Activated T-helper 2 cell treated with anti-CD3 and anti-CD28 coated beads, Interferon-gamma antibody, Interleukin-2, Interleukin-4, amounts not matched to agents 10 μg/mL and 5 μg/mL and 100 μg/mL, durations not matched to agents 14 hours and 24 hours and 36 hours (primary cell): ENCODE measurements at regions not wholly inside any gene's neighbourhood (a gene's known extent, or its start where the extent isn't known, plus 50 kb on each side); places are given as distances from the start of the nearest gene placed in this dataset.
A peak's percentile ranks its signal among the peaks of the same experiment; 100 is the strongest.

Experiments used
- DNase-seq: peaks from one replicate; pipeline ENCODE4 v3.0.0; 2021; ENCODE audit warnings: low spot score
- H3K27ac Mint-ChIP-seq: one replicate; pipeline ENCODE4 v1.8.0; 2021; ENCODE audit warnings: mixed read lengths
- H3K27me3 Mint-ChIP-seq: one replicate; pipeline ENCODE4 v1.8.0; 2021; ENCODE audit warnings: low read depth, mixed read lengths
- H3K36me3 Mint-ChIP-seq: one replicate; pipeline ENCODE4 v1.8.0; 2021; ENCODE audit warnings: low read depth, mixed read lengths
- H3K4me1 Mint-ChIP-seq: one replicate; pipeline ENCODE4 v1.8.0; 2021; ENCODE audit warnings: low read depth, mixed read lengths
- H3K4me3 Mint-ChIP-seq: one replicate; pipeline ENCODE4 v1.8.0; 2021; ENCODE audit warnings: low read depth, mild to moderate bottlenecking, moderate library complexity, mixed read lengths
- H3K9me3 Mint-ChIP-seq: one replicate; pipeline ENCODE4 v1.8.0; 2021; ENCODE audit warnings: mixed read lengths
- intact Hi-C: fragments of 100-400 bp; cut with micrococcal nuclease; formaldehyde crosslinking; loops from one replicate; pipeline ENCODE4 v1.15.1; 2023

DNA sequence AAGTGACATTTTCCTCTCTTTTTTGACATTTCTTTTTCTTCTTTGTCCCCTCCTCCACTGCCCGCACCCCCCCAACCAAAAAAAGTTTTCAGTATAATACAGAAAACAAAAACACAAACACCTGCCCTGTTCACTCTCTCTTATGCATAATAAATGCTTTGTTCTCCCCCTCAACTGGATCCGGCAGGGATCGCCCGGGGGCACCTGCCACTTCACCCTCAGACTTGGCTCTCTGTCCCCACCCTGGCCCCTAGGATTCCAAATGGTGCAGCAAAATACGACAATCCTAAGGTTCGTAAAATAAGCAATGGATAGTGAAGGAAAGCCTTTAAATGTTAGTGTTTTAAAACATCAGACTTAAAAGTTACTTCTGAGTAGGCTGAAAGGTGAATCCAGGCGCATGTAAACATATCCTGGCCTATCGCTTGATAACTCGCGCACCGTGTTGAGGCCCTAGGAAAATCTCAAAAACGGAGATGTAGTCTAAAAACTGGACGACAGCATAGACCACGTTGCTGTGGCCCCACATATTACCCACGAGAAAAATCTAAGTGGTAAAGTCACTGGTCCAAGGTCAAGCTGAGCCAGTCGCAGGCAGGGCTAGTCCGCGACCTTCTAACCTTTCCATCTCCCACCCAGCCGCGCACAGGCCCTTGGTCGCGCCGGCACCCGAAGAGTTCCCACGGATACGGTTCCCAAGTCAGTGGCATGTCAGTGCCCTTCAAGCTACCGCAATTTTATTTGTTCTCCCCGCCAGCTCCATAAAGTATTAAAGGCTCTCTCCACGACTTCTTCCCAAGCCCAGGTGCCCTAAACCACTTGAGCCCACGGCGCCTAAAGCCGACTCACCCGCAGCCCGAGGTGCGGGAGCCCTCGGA lies 130.8 kb downstream of the OGFRL1 start:
- DNase-seq: no peak
- Mint-ChIP-seq H3K4me1 (no peaks in the 10 kb centered on the region), H3K27ac (no peak overlapping the region), H3K27me3 (peaks cover 57% of the 10 kb centered on the region), H3K36me3 (no peaks in the 10 kb centered on the region), H3K4me3 (peak overlapping the region; percentile 48), H3K9me3 (no peaks in the 10 kb centered on the region)
- intact Hi-C loops: no loop called here

GRCh38 chr6:71420095-71420692 lies 131.6 kb downstream of the OGFRL1 start:
- intact Hi-C loops: no loop called here
- no peaks in the 10 kb centered on the region for H3K36me3 Mint-ChIP-seq
- no peak overlapping the region for H3K4me3 Mint-ChIP-seq
- no peaks in the 10 kb centered on the region for H3K9me3 Mint-ChIP-seq
- DNase-seq: no peak
- peaks cover 54% of the 10 kb centered on the region for H3K27me3 Mint-ChIP-seq
- no peak overlapping the region for H3K27ac Mint-ChIP-seq
- no peaks in the 10 kb centered on the region for H3K4me1 Mint-ChIP-seq

DNA sequence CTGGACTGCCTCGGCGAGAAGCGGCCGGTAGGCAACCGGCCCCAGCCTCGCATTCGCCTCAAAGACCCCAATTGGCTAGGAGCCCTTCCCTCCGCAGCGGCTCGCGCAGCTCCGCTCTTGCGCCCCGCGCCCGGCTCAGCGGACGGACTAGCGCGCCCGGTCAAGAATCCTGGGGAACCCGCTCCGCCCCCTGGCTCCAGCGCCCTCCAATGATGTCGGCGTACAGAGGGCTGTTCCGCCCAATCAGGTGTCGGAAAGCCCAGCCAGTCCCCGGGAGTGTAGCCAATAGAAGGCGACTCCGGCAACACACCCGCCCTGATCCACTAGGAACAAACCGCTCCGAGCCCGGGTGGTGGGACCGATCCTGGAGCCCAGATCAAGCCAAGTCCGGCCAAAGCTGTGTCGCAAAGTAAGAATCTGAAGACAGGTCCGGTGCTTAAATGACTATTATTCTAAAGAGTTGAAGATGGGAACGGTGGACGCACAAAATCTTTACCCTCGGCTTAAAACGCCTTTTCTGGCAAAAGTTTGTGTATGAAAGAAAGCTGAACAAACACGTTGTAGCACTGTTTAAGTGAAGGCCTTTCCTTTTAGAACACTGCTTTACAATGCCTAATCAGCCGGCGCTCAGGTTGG lies 132.2 kb downstream of the OGFRL1 start:
- DNase-seq: no peak
- peaks cover 54% of the 10 kb centered on the region for H3K27me3 Mint-ChIP-seq
- H3K36me3 Mint-ChIP-seq: no peaks in the 10 kb centered on the region
- H3K4me3 Mint-ChIP-seq: peak overlapping the region; percentile 37
- intact Hi-C loops: no loop called here
- no peaks in the 10 kb centered on the region for H3K4me1 Mint-ChIP-seq
- H3K27ac Mint-ChIP-seq: no peak overlapping the region
- H3K9me3 Mint-ChIP-seq: no peaks in the 10 kb centered on the region

GRCh38 chr6:71421611-71422010 lies 133.0 kb downstream of the OGFRL1 start:
- Mint-ChIP-seq H3K4me3 (no peak overlapping the region), H3K9me3 (no peaks in the 10 kb centered on the region), H3K4me1 (no peaks in the 10 kb centered on the region), H3K27ac (no peak overlapping the region), H3K36me3 (no peaks in the 10 kb centered on the region), H3K27me3 (peaks cover 52% of the 10 kb centered on the region)
- intact Hi-C loops: no loop called here
- no peak for DNase-seq

DNA sequence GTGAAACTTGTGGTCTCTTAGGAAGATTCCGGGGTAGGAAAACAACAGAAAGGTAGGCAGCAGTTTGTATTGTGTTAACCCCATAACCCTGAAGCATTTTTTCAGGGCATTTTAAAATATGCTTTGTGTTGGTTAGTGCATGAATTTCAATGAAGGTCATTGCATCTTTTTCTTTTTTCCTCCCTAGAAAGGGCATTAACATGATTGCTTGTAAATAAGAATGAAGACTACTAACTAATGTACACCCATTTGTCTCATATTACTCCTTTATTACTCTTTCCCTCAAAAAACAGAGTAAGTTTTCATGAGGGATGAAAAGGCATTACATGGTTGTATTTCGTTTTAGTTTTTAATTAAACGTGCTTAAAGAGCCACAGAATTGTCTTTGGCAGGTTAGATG lies 141.4 kb downstream of the OGFRL1 start:
- no peak for DNase-seq
- Mint-ChIP-seq H3K36me3 (no peaks in the 10 kb centered on the region), H3K27me3 (peaks cover 4% of the 10 kb centered on the region), H3K4me3 (no peak overlapping the region), H3K9me3 (no peaks in the 10 kb centered on the region), H3K27ac (no peak overlapping the region), H3K4me1 (no peaks in the 10 kb centered on the region)
- intact Hi-C loops: no loop called here

DNA sequence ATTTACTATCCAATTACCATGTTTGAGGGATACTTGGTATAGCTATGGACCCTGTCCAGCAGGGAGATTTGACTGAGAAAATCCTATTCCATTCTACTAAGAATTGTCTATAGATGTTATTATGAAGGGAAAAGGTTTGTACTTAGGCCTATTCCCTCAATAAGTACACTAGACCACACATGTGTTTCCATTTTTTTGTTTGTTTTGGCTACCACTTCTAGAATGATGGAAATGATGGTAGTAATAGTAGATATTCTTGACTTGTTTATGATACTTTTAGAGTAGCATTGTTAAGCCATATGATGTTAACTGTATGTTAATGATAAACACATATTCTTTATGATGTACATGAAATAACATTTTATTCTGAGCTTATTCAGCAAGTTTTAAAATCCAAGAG lies 144.8 kb downstream of the OGFRL1 start:
- H3K27ac Mint-ChIP-seq: no peak overlapping the region
- H3K4me3 Mint-ChIP-seq: no peak overlapping the region
- no peaks in the 10 kb centered on the region for H3K4me1 Mint-ChIP-seq
- intact Hi-C loops: no loop called here
- H3K9me3 Mint-ChIP-seq: no peaks in the 10 kb centered on the region
- H3K27me3 Mint-ChIP-seq: peaks cover 3% of the 10 kb centered on the region
- no peak for DNase-seq
- no peaks in the 10 kb centered on the region for H3K36me3 Mint-ChIP-seq

GRCh38 chr6:71444222-71444621 lies 155.6 kb downstream of the OGFRL1 start:
- intact Hi-C loops: no loop called here
- no peak overlapping the region for H3K4me3 Mint-ChIP-seq
- no peaks in the 10 kb centered on the region for H3K9me3 Mint-ChIP-seq
- H3K36me3 Mint-ChIP-seq: no peaks in the 10 kb centered on the region
- no peak overlapping the region for H3K27ac Mint-ChIP-seq
- DNase-seq: no peak
- no peaks in the 10 kb centered on the region for H3K4me1 Mint-ChIP-seq
- H3K27me3 Mint-ChIP-seq: no peaks in the 10 kb centered on the region

GRCh38 chr6:71446057-71446456 lies 157.4 kb downstream of the OGFRL1 start:
- Mint-ChIP-seq H3K27me3 (no peaks in the 10 kb centered on the region), H3K27ac (no peak overlapping the region), H3K36me3 (no peaks in the 10 kb centered on the region), H3K4me3 (no peak overlapping the region), H3K4me1 (no peaks in the 10 kb centered on the region), H3K9me3 (no peaks in the 10 kb centered on the region)
- no peak for DNase-seq
- intact Hi-C loops: no loop called here

DNA sequence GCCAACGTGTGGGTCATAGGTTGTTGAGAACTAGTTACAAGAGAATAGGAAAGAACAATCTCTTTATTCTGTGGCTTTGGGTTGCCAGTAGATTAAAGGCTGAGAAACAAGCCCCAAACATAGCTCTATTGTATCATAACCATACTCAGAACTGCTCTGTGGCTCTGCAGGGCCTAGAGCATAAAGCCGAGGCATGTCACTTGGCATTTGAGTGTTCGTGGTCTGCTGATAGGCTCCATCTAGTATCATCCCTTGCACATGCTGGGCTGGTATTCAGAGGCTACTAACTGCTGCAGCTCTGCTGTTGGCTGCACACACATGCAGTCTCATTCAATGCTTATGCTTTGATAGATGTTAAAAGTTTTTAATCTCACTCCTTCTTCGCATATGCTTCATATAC lies 157.9 kb downstream of the OGFRL1 start:
- no peak for DNase-seq
- intact Hi-C loops: no loop called here
- no peaks in the 10 kb centered on the region for H3K36me3 Mint-ChIP-seq
- no peaks in the 10 kb centered on the region for H3K4me1 Mint-ChIP-seq
- H3K27me3 Mint-ChIP-seq: no peaks in the 10 kb centered on the region
- H3K4me3 Mint-ChIP-seq: no peak overlapping the region
- H3K9me3 Mint-ChIP-seq: no peaks in the 10 kb centered on the region
- H3K27ac Mint-ChIP-seq: no peak overlapping the region

DNA sequence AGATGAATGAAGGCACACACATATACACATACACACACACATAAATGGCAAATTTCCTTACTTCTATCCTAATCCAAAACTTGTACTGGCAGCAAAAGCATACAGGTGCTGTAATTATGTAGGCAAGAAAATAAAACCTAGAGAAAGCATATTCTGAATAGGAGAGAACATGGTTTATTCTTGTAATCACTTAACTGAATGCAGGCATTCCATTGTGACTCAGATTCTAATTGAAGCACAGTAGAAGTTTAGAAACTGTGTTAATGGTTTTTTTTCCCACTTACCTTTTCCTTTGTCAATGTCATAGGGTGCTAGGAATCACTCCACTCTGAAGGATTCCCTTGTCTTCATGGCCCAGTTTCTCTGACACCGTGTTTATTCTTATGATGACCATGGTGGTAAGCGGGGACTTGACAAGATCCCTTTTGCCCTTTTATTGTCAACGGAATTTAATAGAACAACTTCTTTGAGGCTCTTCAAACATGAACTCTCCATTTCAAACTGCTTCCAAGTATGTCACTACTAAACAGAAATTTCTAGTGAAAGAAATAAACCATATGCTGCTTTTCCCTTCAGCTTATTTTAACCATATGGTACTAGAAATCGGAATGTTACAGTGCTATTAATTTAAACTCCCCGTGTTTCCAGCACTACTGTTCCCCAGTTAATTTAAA lies 164.2 kb downstream of the OGFRL1 start:
- no peaks in the 10 kb centered on the region for H3K4me1 Mint-ChIP-seq
- intact Hi-C loops: no loop called here
- no peak overlapping the region for H3K27ac Mint-ChIP-seq
- no peaks in the 10 kb centered on the region for H3K27me3 Mint-ChIP-seq
- H3K9me3 Mint-ChIP-seq: no peaks in the 10 kb centered on the region
- no peak overlapping the region for H3K4me3 Mint-ChIP-seq
- DNase-seq: no peak
- no peaks in the 10 kb centered on the region for H3K36me3 Mint-ChIP-seq

- intact Hi-C loops: no loop called here
- Mint-ChIP-seq H3K4me3 (no peak overlapping the region), H3K27ac (no peak overlapping the region), H3K27me3 (no peaks in the 10 kb centered on the region), H3K4me1 (no peaks in the 10 kb centered on the region), H3K36me3 (no peaks in the 10 kb centered on the region), H3K9me3 (no peaks in the 10 kb centered on the region)
- DNase-seq: no peak
These were observed 164.7 kb downstream of the OGFRL1 start for GRCh38 chr6:71453371-71453706.

DNA sequence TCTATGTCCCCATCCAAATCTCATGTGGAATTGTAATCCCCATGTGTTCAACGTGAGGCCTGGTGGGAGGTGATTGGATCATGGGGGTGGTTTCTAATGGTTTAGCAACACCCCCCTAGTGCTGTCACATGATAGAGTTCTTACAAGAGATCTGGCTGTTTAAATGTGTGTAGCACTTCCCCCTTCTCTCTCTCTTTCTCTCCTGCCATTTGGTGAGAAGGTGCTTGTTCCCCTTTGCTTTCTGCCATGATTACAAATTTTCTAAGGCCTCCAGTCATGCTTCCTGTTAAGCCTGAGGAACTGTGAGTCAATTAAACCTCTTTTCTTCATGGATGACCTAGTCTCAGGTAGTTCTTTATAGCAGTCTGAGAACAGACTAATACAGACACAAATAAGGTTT lies 165.4 kb downstream of the OGFRL1 start:
- no peak for DNase-seq
- Mint-ChIP-seq H3K27me3 (no peaks in the 10 kb centered on the region), H3K36me3 (no peaks in the 10 kb centered on the region), H3K9me3 (no peaks in the 10 kb centered on the region), H3K4me3 (no peak overlapping the region), H3K4me1 (no peaks in the 10 kb centered on the region), H3K27ac (no peak overlapping the region)
- intact Hi-C loops: no loop called here

- intact Hi-C loops: no loop called here
- H3K27me3 Mint-ChIP-seq: no peaks in the 10 kb centered on the region
- no peak overlapping the region for H3K27ac Mint-ChIP-seq
- no peaks in the 10 kb centered on the region for H3K36me3 Mint-ChIP-seq
- H3K9me3 Mint-ChIP-seq: no peaks in the 10 kb centered on the region
- H3K4me1 Mint-ChIP-seq: no peaks in the 10 kb centered on the region
- no peak overlapping the region for H3K4me3 Mint-ChIP-seq
- no peak for DNase-seq
These were observed 169.3 kb downstream of the OGFRL1 start for GRCh38 chr6:71457929-71458328.
